Sigmoid colon (tissue), 4 donors: ENCODE measurements at regions not wholly inside any gene's neighbourhood (a gene's known extent, or its start where the extent isn't known, plus 50 kb on each side); places are given as distances from the start of the nearest gene placed in this dataset.

Experiments used
- EP300 ChIP-seq, 4 donors: sonication (generic); formaldehyde crosslinking; IDR thresholded peaks; one replicate each; pipeline ENCODE4 v1.6.1; 2017; ENCODE audit warnings: antibody characterized with exemption in 4 of 4
- POLR2A ChIP-seq, 2 donors: fragments of 450-650 bp; IDR thresholded peaks; one replicate each; pipeline ENCODE4 v1.6.1; 2016; ENCODE audit warnings: antibody characterized with exemption in 2 of 2, mild to moderate bottlenecking in 2 of 2, moderate library complexity in 2 of 2
- TF ChIP-seq, protein P1 (sequence below), 4 experiments: fragments of 450-650 bp in 3 of 4; fragments of 200-600 bp in 1 of 4; IDR thresholded peaks; one replicate each; pipeline ENCODE4 v1.5.1; 2016 to 2019; ENCODE audit warnings: antibody characterized with exemption in 4 of 4, mild to moderate bottlenecking in 3 of 4, moderate library complexity in 2 of 4

DNA sequence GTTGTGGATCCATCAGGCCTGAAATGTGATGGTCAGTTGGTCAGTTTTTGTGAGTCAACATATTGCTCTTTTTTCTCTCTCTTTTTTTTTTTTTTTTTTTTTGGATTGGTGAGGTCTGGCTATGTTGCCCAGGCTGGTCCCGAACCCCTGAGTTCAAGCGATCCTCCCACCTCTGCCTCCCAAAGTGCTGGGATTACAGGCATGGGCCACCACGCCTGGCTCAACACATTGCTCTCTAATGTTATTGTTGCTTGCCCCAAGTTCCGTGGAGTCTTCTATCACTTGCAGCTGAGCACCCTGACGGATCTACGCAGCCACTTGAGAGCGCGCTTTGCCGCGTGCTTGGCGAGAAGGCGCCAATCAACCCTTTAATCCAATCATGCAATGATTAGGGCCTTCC is 69.5 kb upstream of the DIO3 start:
- no peak for TF ChIP-seq EP300 (IDR thresholded peaks at IDR 0.05)
- TF ChIP-seq, protein P1, sequence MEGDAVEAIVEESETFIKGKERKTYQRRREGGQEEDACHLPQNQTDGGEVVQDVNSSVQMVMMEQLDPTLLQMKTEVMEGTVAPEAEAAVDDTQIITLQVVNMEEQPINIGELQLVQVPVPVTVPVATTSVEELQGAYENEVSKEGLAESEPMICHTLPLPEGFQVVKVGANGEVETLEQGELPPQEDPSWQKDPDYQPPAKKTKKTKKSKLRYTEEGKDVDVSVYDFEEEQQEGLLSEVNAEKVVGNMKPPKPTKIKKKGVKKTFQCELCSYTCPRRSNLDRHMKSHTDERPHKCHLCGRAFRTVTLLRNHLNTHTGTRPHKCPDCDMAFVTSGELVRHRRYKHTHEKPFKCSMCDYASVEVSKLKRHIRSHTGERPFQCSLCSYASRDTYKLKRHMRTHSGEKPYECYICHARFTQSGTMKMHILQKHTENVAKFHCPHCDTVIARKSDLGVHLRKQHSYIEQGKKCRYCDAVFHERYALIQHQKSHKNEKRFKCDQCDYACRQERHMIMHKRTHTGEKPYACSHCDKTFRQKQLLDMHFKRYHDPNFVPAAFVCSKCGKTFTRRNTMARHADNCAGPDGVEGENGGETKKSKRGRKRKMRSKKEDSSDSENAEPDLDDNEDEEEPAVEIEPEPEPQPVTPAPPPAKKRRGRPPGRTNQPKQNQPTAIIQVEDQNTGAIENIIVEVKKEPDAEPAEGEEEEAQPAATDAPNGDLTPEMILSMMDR (IDR thresholded peaks at IDR 0.05) = no peak
- no peak for TF ChIP-seq POLR2A (IDR thresholded peaks at IDR 0.05)
